Immature natural killer cell (primary cell): ENCODE measurements at regions not wholly inside any gene's neighbourhood (a gene's known extent, or its start where the extent isn't known, plus 50 kb on each side); places are given as distances from the start of the nearest gene placed in this dataset.

Experiments
- DNase-seq, 3 donors: peaks; one replicate each; pipeline ENCODE4 v3.0.0; 2022; ENCODE audit warnings: mixed read lengths in 1 of 3
- H3K27ac Mint-ChIP-seq, 6 donors: one replicate each; pipeline ENCODE4 v1.8.0; 2020; ENCODE audit warnings: mixed read lengths in 6 of 6, mild to moderate bottlenecking in 5 of 6, inconsistent platforms in 4 of 6, moderate library complexity in 3 of 6
- H3K27me3 Mint-ChIP-seq, 3 donors: one replicate each; pipeline ENCODE4 v1.8.0; 2020 to 2021; ENCODE audit warnings: low read depth in 3 of 3, mild to moderate bottlenecking in 3 of 3, mixed read lengths in 3 of 3, moderate library complexity in 3 of 3, inconsistent platforms in 1 of 3
- H3K36me3 Mint-ChIP-seq, 3 donors: one replicate each; pipeline ENCODE4 v1.8.0; 2020; ENCODE audit warnings: mixed read lengths in 3 of 3, inconsistent platforms in 2 of 3, mild to moderate bottlenecking in 2 of 3
- H3K4me1 Mint-ChIP-seq, 2 donors: one replicate each; pipeline ENCODE4 v1.8.0; 2020; ENCODE audit warnings: inconsistent platforms in 2 of 2, mild to moderate bottlenecking in 2 of 2, mixed read lengths in 2 of 2, moderate library complexity in 1 of 2
- H3K4me3 Mint-ChIP-seq, 5 donors: one replicate each; pipeline ENCODE4 v1.8.0; 2020; ENCODE audit warnings: mild to moderate bottlenecking in 5 of 5, mixed read lengths in 5 of 5, inconsistent platforms in 3 of 5, moderate library complexity in 3 of 5
- H3K9me3 Mint-ChIP-seq, 6 donors: one replicate each; pipeline ENCODE4 v1.8.0; 2020; ENCODE audit warnings: mild to moderate bottlenecking in 6 of 6, mixed read lengths in 6 of 6, inconsistent platforms in 4 of 6, moderate library complexity in 3 of 6

DNA sequence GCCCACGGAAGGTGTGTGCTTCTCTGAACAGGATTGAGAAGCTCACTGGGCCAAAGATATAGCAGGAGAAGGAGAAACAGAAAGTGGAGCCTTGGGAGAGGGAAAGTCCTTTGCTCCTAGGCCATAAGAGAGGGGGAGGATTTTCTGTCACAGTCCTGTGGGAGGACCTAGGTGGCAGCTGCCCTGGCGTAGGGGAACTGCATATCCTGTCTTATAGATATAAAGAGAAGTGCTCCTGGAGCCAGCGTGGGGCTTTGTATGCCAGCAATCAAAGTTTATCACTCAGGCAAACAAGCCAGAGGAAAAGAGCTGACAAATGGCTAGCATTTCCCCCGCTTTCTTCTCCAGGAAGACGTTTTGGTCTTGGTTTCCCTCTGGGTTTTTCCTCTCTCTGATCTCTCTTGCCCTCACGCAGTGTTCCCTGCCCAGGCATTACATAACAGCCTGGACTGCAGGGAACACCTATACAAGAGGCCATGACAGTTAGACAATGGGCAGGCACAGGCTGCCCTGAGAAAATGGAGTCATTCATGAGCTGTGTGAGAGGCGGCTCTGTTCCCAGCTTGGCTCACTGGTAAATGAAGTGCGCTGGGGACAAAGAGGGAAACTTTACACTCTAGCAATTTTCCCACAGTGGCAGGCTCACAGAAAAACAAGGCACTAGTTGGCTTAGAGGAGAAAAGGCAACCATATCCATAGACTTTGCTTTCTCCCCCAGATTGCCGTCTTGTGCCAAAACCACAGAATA, 52.5 kb upstream of the ZNF648 start:
- no peak for DNase-seq
- H3K36me3 Mint-ChIP-seq = no peaks in the 10 kb centered on the region
- no peaks in the 10 kb centered on the region for H3K9me3 Mint-ChIP-seq
- no peak overlapping the region for H3K4me3 Mint-ChIP-seq
- peaks cover 0 to 29% (median 3%) of the 10 kb centered on the region in 3 donors for H3K27me3 Mint-ChIP-seq
- no peaks in the 10 kb centered on the region for H3K4me1 Mint-ChIP-seq
- no peak overlapping the region for H3K27ac Mint-ChIP-seq

DNA sequence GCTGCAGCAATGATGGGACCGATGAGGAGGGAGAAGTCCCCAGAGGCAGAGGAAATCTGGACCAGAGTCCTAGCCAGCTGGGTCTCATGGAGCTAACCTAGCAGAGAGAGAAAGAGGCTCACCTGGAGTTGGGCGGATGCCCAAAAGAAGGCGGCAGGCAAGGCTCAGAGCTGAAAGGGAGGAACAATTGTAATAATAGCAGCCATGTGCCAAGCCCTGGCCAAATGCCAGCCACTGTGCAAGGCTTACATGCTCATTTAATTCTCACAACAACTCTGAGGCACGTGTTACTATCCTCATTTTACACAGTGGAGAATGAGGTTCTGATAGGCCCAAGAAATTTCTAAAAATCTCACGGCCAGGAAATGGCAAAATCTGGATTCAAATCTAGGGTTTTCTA, 50.0 kb upstream of the ZNF648 start:
- Mint-ChIP-seq H3K27me3 (peaks cover 2 to 38% (median 6%) of the 10 kb centered on the region in 3 donors), H3K27ac (no peak overlapping the region), H3K4me1 (no peaks in the 10 kb centered on the region), H3K4me3 (no peak overlapping the region), H3K9me3 (no peaks in the 10 kb centered on the region), H3K36me3 (no peaks in the 10 kb centered on the region)
- no peak for DNase-seq
